H1 (cell line): ENCODE measurements at regions not wholly inside any gene's neighbourhood (a gene's known extent, or its start where the extent isn't known, plus 50 kb on each side); places are given as distances from the start of the nearest gene placed in this dataset.
A peak's percentile ranks its signal among the peaks of the same experiment; 100 is the strongest.

Experiments used
- CTCF ChIA-PET: fragments of 300-600 bp; sonication (Branson Sonifier 250); formaldehyde crosslinking; loops from one replicate; lab custom pipeline; 2021; ENCODE audit not compliant: partially characterized antibody; lab: Charles Lee
- POLR2A ChIA-PET: fragments of 300-600 bp; sonication (Branson Sonifier 250); formaldehyde crosslinking; loops from one replicate; lab custom pipeline; 2021; ENCODE audit warnings: inconsistent platforms; ENCODE audit not compliant: partially characterized antibody; lab: Charles Lee
- DNase-seq, 2 experiments: peaks; one replicate each; pipeline versions ENCODE4 v3.0.0 to v3.0.0-alpha.2; 2010 to 2022; ENCODE audit warnings: low spot score in 2 of 2, low read depth in 1 of 2, mixed read lengths in 1 of 2
- FAIRE-seq: peaks from 2 replicates; lab custom pipeline; 2011; peaks lifted over from hg19 to GRCh38; lab: Jason Lieb, UNC
- H2AFZ ChIP-seq: 2 replicates; pipeline ENCODE4 v1.8.1; 2012; ENCODE audit warnings: low read length, inconsistent platforms
- H2AK5ac ChIP-seq: 2 replicates; pipeline ENCODE4 v1.6.1; 2013; ENCODE audit warnings: low read depth, low read length
- H2BK120ac ChIP-seq: replicated peaks from 2 replicates; pipeline ENCODE3; 2013; ENCODE audit warnings: low read depth, low read length, inconsistent platforms
- H2BK12ac ChIP-seq: 2 replicates; pipeline ENCODE4 v1.6.1; 2013; ENCODE audit warnings: low read depth, low read length
- H2BK15ac ChIP-seq: 2 replicates; pipeline ENCODE4 v1.6.1; 2013; ENCODE audit warnings: low read length
- H2BK20ac ChIP-seq: 2 replicates; pipeline ENCODE4 v1.6.1; 2013; ENCODE audit warnings: low read length
- H2BK5ac ChIP-seq: 2 replicates; pipeline ENCODE4 v1.6.1; 2013; ENCODE audit warnings: low read depth, low read length
- H3K14ac ChIP-seq: 2 replicates; pipeline ENCODE4 v1.6.1; 2013; ENCODE audit warnings: inconsistent platforms; ENCODE audit not compliant: insufficient read length
- H3K18ac ChIP-seq: 2 replicates; pipeline ENCODE4 v1.6.1; 2013; ENCODE audit warnings: low read length; ENCODE audit errors: extremely low read depth
- H3K23ac ChIP-seq: 2 replicates; pipeline ENCODE4 v1.6.1; 2013; ENCODE audit warnings: inconsistent platforms; ENCODE audit not compliant: insufficient read length
- H3K23me2 ChIP-seq: 2 replicates; pipeline ENCODE4 v1.6.1; 2013; ENCODE audit warnings: low read depth, low read length
- H3K27ac ChIP-seq: 2 replicates; pipeline ENCODE4 v1.6.1; 2011; ENCODE audit warnings: low read depth, low read length, inconsistent platforms
- H3K27me3 ChIP-seq, 4 experiments: replicated peaks in 1 of 4; 1 replicate in 1 of 4; 2 replicates in 3 of 4; pipeline versions ENCODE4 v1.6.1 to v1.8.1; 2011 to 2013; ENCODE audit warnings: low read length in 3 of 4, mild to moderate bottlenecking in 3 of 4, inconsistent platforms in 2 of 4, mixed read lengths in 2 of 4, moderate library complexity in 1 of 4; ENCODE audit not compliant: control insufficient read depth in 3 of 4, insufficient read depth in 3 of 4; ENCODE audit errors: extremely low read depth in 1 of 4
- H3K36me3 ChIP-seq, 4 experiments: 2 replicates each; pipeline versions ENCODE4 v1.6.1 to v1.8.1; 2011 to 2013; ENCODE audit warnings: mild to moderate bottlenecking in 4 of 4, low read length in 3 of 4, moderate library complexity in 2 of 4, control low read depth in 1 of 4, inconsistent platforms in 1 of 4; ENCODE audit not compliant: insufficient read depth in 4 of 4, control insufficient read depth in 2 of 4
- H3K4ac ChIP-seq: replicated peaks from 2 replicates; pipeline ENCODE3; 2013; ENCODE audit warnings: low read length, low read depth, mixed read lengths, inconsistent platforms; ENCODE audit not compliant: insufficient read length
- H3K4me1 ChIP-seq, 4 experiments: replicated peaks in 1 of 4; 1 replicate in 1 of 4; 2 replicates in 3 of 4; pipeline versions ENCODE4 v1.6.1 to v1.8.1; 2011 to 2013; ENCODE audit warnings: low read length in 3 of 4, inconsistent platforms in 2 of 4, mixed read lengths in 1 of 4; ENCODE audit not compliant: insufficient read depth in 4 of 4, control insufficient read depth in 3 of 4
- H3K4me2 ChIP-seq, 2 experiments: 2 replicates each; pipeline versions ENCODE4 v1.6.1 to v1.8.1; 2011 to 2013; ENCODE audit warnings: low read depth in 2 of 2, low read length in 2 of 2, control low read depth in 1 of 2, inconsistent platforms in 1 of 2, mild to moderate bottlenecking in 1 of 2; ENCODE audit not compliant: insufficient read depth in 1 of 2
- H3K4me3 ChIP-seq, 4 experiments: fragments of 200-600, 300-600 bp in 1 of 4; sonication (generic), shearing (Covaris generic), sonication (Bioruptor Twin) in 1 of 4; 2 replicates each; pipeline versions ENCODE4 v1.5.1 to v1.8.1; 2011 to 2016; ENCODE audit warnings: low read length in 4 of 4, low read depth in 3 of 4, control low read depth in 2 of 4, inconsistent platforms in 2 of 4, mild to moderate bottlenecking in 2 of 4, mixed read lengths in 1 of 4, moderate library complexity in 1 of 4; ENCODE audit not compliant: insufficient read depth in 2 of 4; ENCODE audit errors: extremely low read depth in 1 of 4
- H3K56ac ChIP-seq: replicated peaks from 2 replicates; pipeline ENCODE3; 2013; ENCODE audit warnings: low read depth, mild to moderate bottlenecking, mixed read lengths, low read length, inconsistent platforms; ENCODE audit not compliant: insufficient read length
- H3K79me1 ChIP-seq: 2 replicates; pipeline ENCODE4 v1.6.1; 2013; ENCODE audit warnings: low read depth, low read length, control low read depth
- H3K79me2 ChIP-seq, 2 experiments: 2 replicates each; pipeline versions ENCODE4 v1.6.1 to v1.8.1; 2012 to 2013; ENCODE audit warnings: low read length in 2 of 2, mild to moderate bottlenecking in 2 of 2, inconsistent platforms in 1 of 2; ENCODE audit not compliant: insufficient read depth in 2 of 2, control insufficient read depth in 1 of 2
- H3K9ac ChIP-seq, 4 experiments: replicated peaks in 1 of 4; 1 replicate in 1 of 4; 2 replicates in 3 of 4; pipeline versions ENCODE4 v1.6.1 to v1.8.1; 2011 to 2013; ENCODE audit warnings: low read depth in 3 of 4, low read length in 3 of 4, control low read depth in 2 of 4, mild to moderate bottlenecking in 2 of 4, moderate library complexity in 2 of 4, inconsistent platforms in 1 of 4; ENCODE audit errors: extremely low read depth in 1 of 4
- H3K9me3 ChIP-seq, 2 experiments: 2 replicates each; pipeline versions ENCODE4 v1.6.1 to v1.8.1; 2012 to 2013; ENCODE audit warnings: mild to moderate bottlenecking in 2 of 2, moderate library complexity in 2 of 2, control low read depth in 1 of 2, inconsistent platforms in 1 of 2, low read depth in 1 of 2, low read length in 1 of 2, mixed read lengths in 1 of 2; ENCODE audit not compliant: insufficient read depth in 2 of 2
- H4K20me1 ChIP-seq, 2 experiments: replicated peaks in 1 of 2; 2 replicates each; pipeline versions ENCODE3 to v1.8.1; 2011 to 2013; ENCODE audit warnings: inconsistent platforms in 2 of 2, low read length in 2 of 2, mild to moderate bottlenecking in 1 of 2; ENCODE audit not compliant: insufficient read depth in 2 of 2, control insufficient read depth in 1 of 2
- H4K5ac ChIP-seq: 2 replicates; pipeline ENCODE4 v1.6.1; 2013; ENCODE audit warnings: low read length, low read depth, mixed read lengths, inconsistent platforms; ENCODE audit not compliant: insufficient read length
- H4K8ac ChIP-seq: 2 replicates; pipeline ENCODE4 v1.8.0; 2013; ENCODE audit warnings: mild to moderate bottlenecking, moderate library complexity, low read length, inconsistent platforms; ENCODE audit not compliant: insufficient read depth; ENCODE audit errors: extremely low read depth
- H4K91ac ChIP-seq: replicated peaks from 2 replicates; pipeline ENCODE3; 2013; ENCODE audit warnings: low read length, mixed read lengths, inconsistent platforms; ENCODE audit not compliant: insufficient read length
- EP300 ChIP-seq, 2 experiments: IDR thresholded peaks; 1 replicate in 1 of 2; 2 replicates in 1 of 2; pipeline ENCODE4 v1.6.1; 2011 to 2012; ENCODE audit warnings: low read depth in 2 of 2, low read length in 2 of 2, mild to moderate bottlenecking in 2 of 2, borderline replicate concordance in 1 of 2, inconsistent platforms in 1 of 2, moderate library complexity in 1 of 2
- GTF2F1 ChIP-seq: IDR thresholded peaks from 2 replicates; pipeline ENCODE4 v1.6.1; 2012; ENCODE audit warnings: low read depth, low read length, improper control_type of control experiment, borderline replicate concordance
- JUND ChIP-seq: IDR thresholded peaks from 2 replicates; pipeline ENCODE4 v1.6.1; 2011; ENCODE audit warnings: mild to moderate bottlenecking, improper control_type of control experiment, low read length
- KDM1A ChIP-seq: fragments of 200-600, 300-600 bp; sonication (generic); IDR thresholded peaks from 2 replicates; pipeline ENCODE4 v1.7.1; 2016; ENCODE audit warnings: mild to moderate bottlenecking, low read length, borderline replicate concordance
- NRF1 ChIP-seq: IDR thresholded peaks from 2 replicates; pipeline ENCODE4 v1.6.1; 2011; ENCODE audit warnings: mild to moderate bottlenecking, low read depth, low read length, improper control_type of control experiment
- POU5F1 ChIP-seq: IDR thresholded peaks from 2 replicates; pipeline ENCODE4 v1.6.1; 2011; ENCODE audit warnings: low read depth, mild to moderate bottlenecking, low read length, moderate library complexity
- SUZ12 ChIP-seq: fragments of 200-600 bp; sonication (generic); IDR thresholded peaks from 2 replicates; pipeline ENCODE4 v1.6.1; 2012; ENCODE audit warnings: mild to moderate bottlenecking, inconsistent platforms, low read length, moderate library complexity, mixed read lengths
- TEAD4 ChIP-seq: IDR thresholded peaks from 2 replicates; pipeline ENCODE4 v1.6.1; 2012; ENCODE audit warnings: low read depth, low read length, inconsistent platforms, mixed read lengths
- WGBS, 2 experiments: shearing (Covaris generic) in 1 of 2; methylation state at CpG; one replicate each; pipeline versions ENCODE4 v1.1.6 to v1.1.7; 2013 to 2015; ENCODE audit warnings: low lambda C conversion rate in 2 of 2, mixed read lengths in 2 of 2, inconsistent platforms in 1 of 2, low coverage in 1 of 2, missing lambda C conversion rate in 1 of 2; ENCODE audit not compliant: insufficient replicate concordance in 2 of 2, insufficient coverage in 1 of 2, insufficient read length in 1 of 2; ENCODE audit errors: extremely low coverage in 1 of 2, missing lambda C conversion rate in 1 of 2; 5-methylcytosine and 5-hydroxymethylcytosine counted together

DNA sequence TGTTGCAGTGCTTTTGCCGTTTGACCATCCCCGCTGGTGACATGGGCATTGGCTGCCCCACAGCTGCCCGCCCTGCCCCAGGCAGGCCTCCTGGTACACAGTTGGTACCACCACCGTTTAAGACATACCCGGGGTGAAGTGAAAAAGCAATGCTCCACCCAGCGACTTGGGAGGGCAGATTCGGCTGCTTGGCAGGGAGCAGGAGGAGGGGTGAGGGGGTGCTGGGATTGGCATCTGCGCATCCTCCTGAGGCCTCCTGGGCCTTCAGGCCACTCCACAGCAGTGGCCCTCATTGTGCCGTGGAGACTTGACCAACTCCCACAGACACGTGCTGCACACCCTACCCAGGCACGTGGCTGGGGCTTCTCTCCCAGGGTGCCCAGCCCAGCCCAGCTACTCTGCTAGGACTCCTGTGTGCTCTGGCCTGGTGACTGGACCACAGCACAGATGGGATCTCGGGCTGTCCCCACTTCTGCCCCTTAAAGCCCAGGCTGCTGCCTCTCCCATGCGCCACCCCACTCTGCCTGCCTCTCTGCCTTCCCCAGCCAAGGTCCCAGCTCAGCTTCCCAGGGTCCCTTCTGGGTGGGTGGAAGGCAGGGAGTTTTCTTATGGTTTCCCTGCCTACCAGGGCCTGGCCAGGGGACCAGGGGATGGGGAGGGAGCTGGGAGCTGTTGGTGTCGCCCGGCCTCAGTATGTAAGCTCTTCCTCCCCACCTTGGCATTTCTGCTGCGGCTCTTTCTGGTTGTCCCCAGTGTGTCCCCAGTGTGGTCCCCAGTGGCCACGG, 157.0 kb upstream of the HS6ST1 start:
- FAIRE-seq (no peak), DNase-seq (peak in 1 of 2 experiments; percentile 37)
- CTCF ChIA-PET: no interaction called here
- peaks cover 2 to 3% of the 10 kb centered on the region in 2 experiments; a peak in 2 of 4 replicates for H3K9me3 ChIP-seq
- no peak overlapping the region for H2BK5ac ChIP-seq
- H3K56ac ChIP-seq: no peak overlapping the region
- H2BK12ac ChIP-seq: no peak overlapping the region
- no peak overlapping the region for H3K9ac ChIP-seq
- H2AFZ ChIP-seq: no peak overlapping the region
- H4K5ac ChIP-seq: no peak overlapping the region
- no peak overlapping the region for H3K4me3 ChIP-seq
- no peak overlapping the region for H2AK5ac ChIP-seq
- no peaks in the 10 kb centered on the region for H3K36me3 ChIP-seq
- POLR2A ChIA-PET: no interaction called here
- no peaks in the 10 kb centered on the region for H3K27me3 ChIP-seq
- no peaks in the 10 kb centered on the region for H3K79me1 ChIP-seq
- no peak overlapping the region; the same call in 1 of the 2 replicates for H3K18ac ChIP-seq
- no peak overlapping the region for H3K23ac ChIP-seq
- no peak overlapping the region; the same call in 1 of the 2 replicates for H4K8ac ChIP-seq
- no peak overlapping the region for H3K4me2 ChIP-seq
- H3K79me2 ChIP-seq: no peaks in the 10 kb centered on the region
- WGBS, 2 experiments: 88% methylated on average over 17 of the region's 17 CpGs; no CpG with 5 or more reads in 1 of the 2 experiments
- TF ChIP-seq NRF1 (no peak), EP300 (IDR thresholded peaks at IDR 0.05; ENCODE audit: borderline replicate concordance in 1 of 2, low read depth in 2 of 2, low read length in 2 of 2) (no peak), SUZ12 (no peak), JUND (no peak), KDM1A (no peak), TEAD4 (no peak), GTF2F1 (no peak), POU5F1 (no peak)
- H2BK120ac ChIP-seq: no peak overlapping the region
- no peak overlapping the region for H2BK15ac ChIP-seq
- H4K20me1 ChIP-seq: no peaks in the 10 kb centered on the region
- H3K14ac ChIP-seq: no peak overlapping the region
- H3K23me2 ChIP-seq: no peaks in the 10 kb centered on the region
- no peak overlapping the region for H2BK20ac ChIP-seq
- no peak overlapping the region for H3K27ac ChIP-seq
- no peak overlapping the region for H4K91ac ChIP-seq
- peaks cover 0 to 7% (median 0%) of the 10 kb centered on the region in 4 experiments; a peak in 3 of 7 replicates for H3K4me1 ChIP-seq
- H3K4ac ChIP-seq: no peak overlapping the region
